K562 (cell line): ENCODE measurements at regions not wholly inside any gene's neighbourhood (a gene's known extent, or its start where the extent isn't known, plus 50 kb on each side); places are given as distances from the start of the nearest gene placed in this dataset.

Experiments used
- ATAC-seq: fragments of 200-7000 bp; cut with Tn5 transposase; 3 replicates; pipeline ENCODE4 v1.9.1; 2020; ENCODE audit warnings: moderate library complexity
- BruUV-seq: library from RNA; stranded (reverse); fragments of 400-500 nt; replicated peaks from 2 replicates; lab custom pipeline; 2021; lab: Mats Ljungman, UMichigan
- CTCF ChIA-PET: fragments of 300-600 bp; formaldehyde crosslinking; extraction: SDS; loops from one replicate; lab custom pipeline; 2021; ENCODE audit warnings: low intra/inter-chr PET ratio; lab: Yijun Ruan, JAX
- POLR2A ChIA-PET: fragments of 300-600, 350-650 bp; sonication (Branson Sonifier 250); formaldehyde crosslinking; extraction: SDS; loops from one replicate; lab custom pipeline; 2021; ENCODE audit warnings: antibody characterized with exemption, inconsistent platforms; lab: Yijun Ruan, JAX
- DNase-seq, 4 experiments: peaks; one replicate each; pipeline versions ENCODE4 v3.0.0 to v3.0.0-alpha.2; 2011 to 2018; ENCODE audit warnings: low spot score in 3 of 4, mixed read lengths in 3 of 4; ENCODE audit errors: extremely low read depth in 1 of 4
- FAIRE-seq: peaks from 2 replicates; lab custom pipeline; 2011; peaks lifted over from hg19 to GRCh38; lab: Jason Lieb, UNC
- H2AFZ ChIP-seq: 2 replicates; pipeline ENCODE4 v1.6.0; 2011; ENCODE audit warnings: low read depth, low read length, control low read depth, inconsistent platforms
- H3K27ac ChIP-seq: fragments of 200-600 bp; 3 replicates; pipeline ENCODE4 v1.8.0; 2011; ENCODE audit warnings: low read depth, mild to moderate bottlenecking, control low read depth, inconsistent platforms, low read length, moderate library complexity, mixed read lengths; ENCODE audit errors: extremely low read depth
- H3K27me3 ChIP-seq, 2 experiments: fragments of 300-600 bp in 1 of 2; 2 replicates in 1 of 2; 3 replicates in 1 of 2; pipeline versions ENCODE4 v1.6.0 to v1.8.0; 2011; ENCODE audit warnings: inconsistent platforms in 2 of 2, low read length in 2 of 2, mild to moderate bottlenecking in 1 of 2, mixed read lengths in 1 of 2, moderate library complexity in 1 of 2; ENCODE audit not compliant: control insufficient read depth in 2 of 2, insufficient read depth in 2 of 2
- H3K36me3 ChIP-seq: fragments of 300-600 bp; 3 replicates; pipeline ENCODE4 v1.8.0; 2011; ENCODE audit warnings: mild to moderate bottlenecking, low read length, inconsistent platforms; ENCODE audit not compliant: control insufficient read depth, insufficient read depth
- H3K4me1 ChIP-seq, 2 experiments: fragments of 200-600 bp in 1 of 2; replicated peaks in 1 of 2; 2 replicates in 1 of 2; 3 replicates in 1 of 2; pipeline versions ENCODE4 v1.5.1 to v1.8.0; 2011; ENCODE audit warnings: inconsistent platforms in 2 of 2, low read length in 2 of 2, mild to moderate bottlenecking in 1 of 2, mixed read lengths in 1 of 2, moderate library complexity in 1 of 2; ENCODE audit not compliant: control insufficient read depth in 2 of 2, insufficient read depth in 2 of 2
- H3K4me2 ChIP-seq: 2 replicates; pipeline ENCODE4 v1.6.1; 2011; ENCODE audit warnings: low read length, control low read depth, inconsistent platforms, mixed read lengths; ENCODE audit not compliant: insufficient read depth
- H3K4me3 ChIP-seq: fragments of 200-600 bp; sonication (generic), shearing (Covaris generic); 2 replicates; pipeline ENCODE4 v1.5.1; 2016; ENCODE audit warnings: control low read depth, inconsistent platforms
- H3K79me2 ChIP-seq: fragments of 200-600 bp; 3 replicates; pipeline ENCODE4 v1.8.0; 2011; ENCODE audit warnings: low read length, inconsistent platforms; ENCODE audit not compliant: control insufficient read depth, insufficient read depth
- H3K9ac ChIP-seq, 2 experiments: 2 replicates each; pipeline versions ENCODE4 v1.6.0 to v1.6.1; 2011; ENCODE audit warnings: low read depth in 2 of 2, low read length in 2 of 2, control low read depth in 1 of 2, inconsistent platforms in 1 of 2, mild to moderate bottlenecking in 1 of 2, mixed read lengths in 1 of 2; ENCODE audit not compliant: insufficient read depth in 1 of 2
- H3K9me1 ChIP-seq: one replicate; pipeline ENCODE4 v1.6.0; 2011; ENCODE audit warnings: inconsistent platforms, mild to moderate bottlenecking, low read length, moderate library complexity; ENCODE audit not compliant: control insufficient read depth, insufficient read depth
- H3K9me3 ChIP-seq: replicated peaks from 2 replicates; pipeline ENCODE4 v1.5.1; 2011; ENCODE audit warnings: low read depth, low read length, inconsistent platforms; ENCODE audit not compliant: control insufficient read depth, insufficient read depth
- H4K20me1 ChIP-seq: replicated peaks from 2 replicates; pipeline ENCODE4 v1.6.1; 2011; ENCODE audit warnings: low read length, inconsistent platforms, mixed read lengths; ENCODE audit not compliant: control insufficient read depth, insufficient read depth
- BRD4 ChIP-seq: fragments of 200-600 bp; sonication (generic); IDR thresholded peaks from 2 replicates; pipeline ENCODE4 v1.6.1; 2017; ENCODE audit warnings: inconsistent platforms
- DIDO1 ChIP-seq: fragments of 450-650 bp; IDR thresholded peaks from 2 replicates; pipeline ENCODE4 v1.6.1; 2016; ENCODE audit warnings: low read depth, missing biosample characterization, missing genetic modification characterization
- FOXJ3 ChIP-seq: sonication (generic); formaldehyde crosslinking; IDR thresholded peaks from 2 replicates; pipeline ENCODE4 v1.4.0; 2020; ENCODE audit warnings: mild to moderate bottlenecking, missing genetic modification reagents
- GATAD2B ChIP-seq: fragments of 450-650 bp; IDR thresholded peaks from 2 replicates; pipeline ENCODE4 v1.6.1; 2017; ENCODE audit warnings: mild to moderate bottlenecking, borderline replicate concordance
- HMG20B ChIP-seq: fragments of 250-450 bp; sonication (Bioruptor Pico); IDR thresholded peaks from 2 replicates; pipeline ENCODE4 v1.5.0; 2021; ENCODE audit warnings: mild to moderate bottlenecking
- L3MBTL2 ChIP-seq: fragments of 450-650 bp; IDR thresholded peaks from 2 replicates; pipeline ENCODE4 v1.6.1; 2016; ENCODE audit warnings: mild to moderate bottlenecking, moderate library complexity
- MAFF ChIP-seq: IDR thresholded peaks from 2 replicates; pipeline ENCODE4 v1.6.1; 2012; ENCODE audit warnings: low read length, improper control_type of control experiment
- MED1 ChIP-seq: sonication (generic); formaldehyde crosslinking; IDR thresholded peaks from 2 replicates; pipeline ENCODE4 v1.8.1; 2023; ENCODE audit warnings: missing genetic modification reagents, borderline replicate concordance
- MIER1 ChIP-seq: fragments of 450-650 bp; IDR thresholded peaks from 2 replicates; pipeline ENCODE4 v1.6.1; 2016; ENCODE audit warnings: antibody characterized with exemption, mild to moderate bottlenecking, low read depth
- MYBL2 ChIP-seq, 2 experiments: fragments of 450-650 bp in 1 of 2; sonication (generic) in 1 of 2; formaldehyde crosslinking in 1 of 2; IDR thresholded peaks; 2 replicates each; pipeline versions ENCODE4 v1.6.1 to v1.8.1; 2017 to 2022; ENCODE audit warnings: borderline replicate concordance in 1 of 2, inconsistent platforms in 1 of 2, low read depth in 1 of 2, mild to moderate bottlenecking in 1 of 2, missing genetic modification reagents in 1 of 2, moderate library complexity in 1 of 2
- NR2C1 ChIP-seq, 2 experiments: fragments of 450-650 bp; IDR thresholded peaks; 2 replicates each; pipeline ENCODE4 v1.6.1; 2017; ENCODE audit warnings: mild to moderate bottlenecking in 2 of 2, antibody characterized with exemption in 1 of 2, inconsistent platforms in 1 of 2, missing compliant biosample characterization in 1 of 2, missing genetic modification characterization in 1 of 2
- POU5F1 ChIP-seq: fragments of 150-350 bp; IDR thresholded peaks from 2 replicates; pipeline ENCODE4 v1.6.1; 2014; ENCODE audit warnings: borderline replicate concordance, low read length, low read depth, mild to moderate bottlenecking; ENCODE audit not compliant: partially characterized antibody
- U2AF2 ChIP-seq: fragments of 200-400 bp; formaldehyde crosslinking; optimal IDR thresholded peaks from 2 replicates; pipeline ENCODE3; 2017; ENCODE audit warnings: low read depth, mild to moderate bottlenecking, low read length
- XRCC3 ChIP-seq: fragments of 450-650 bp; IDR thresholded peaks from 2 replicates; pipeline ENCODE4 v1.6.1; 2017; ENCODE audit warnings: mild to moderate bottlenecking, moderate library complexity
- ZNF12 ChIP-seq: sonication (generic); formaldehyde crosslinking; IDR thresholded peaks from 2 replicates; pipeline ENCODE4 v1.4.0; 2020; ENCODE audit warnings: mild to moderate bottlenecking, missing genetic modification reagents
- ZZZ3 ChIP-seq: fragments of 450-650 bp; IDR thresholded peaks from 2 replicates; pipeline ENCODE4 v1.6.1; 2016; ENCODE audit warnings: antibody characterized with exemption, mild to moderate bottlenecking, moderate library complexity
- in situ Hi-C: fragments of 300-500 bp; cut with MboI; formaldehyde crosslinking; loops from 4 replicates; pipeline ENCODE4 v1.15.0; 2018; ENCODE audit warnings: inconsistent platforms, mixed read lengths
- intact Hi-C: fragments of 100-400 bp; cut with micrococcal nuclease; formaldehyde crosslinking; loops from 2 replicates; pipeline ENCODE4 v1.14.2; 2022
- TF ChIP-seq, protein P1 (sequence below): fragments of 450-650 bp; formaldehyde crosslinking; IDR thresholded peaks from 2 replicates; pipeline ENCODE4 v1.4.0; 2020; ENCODE audit warnings: mild to moderate bottlenecking, moderate library complexity

DNA sequence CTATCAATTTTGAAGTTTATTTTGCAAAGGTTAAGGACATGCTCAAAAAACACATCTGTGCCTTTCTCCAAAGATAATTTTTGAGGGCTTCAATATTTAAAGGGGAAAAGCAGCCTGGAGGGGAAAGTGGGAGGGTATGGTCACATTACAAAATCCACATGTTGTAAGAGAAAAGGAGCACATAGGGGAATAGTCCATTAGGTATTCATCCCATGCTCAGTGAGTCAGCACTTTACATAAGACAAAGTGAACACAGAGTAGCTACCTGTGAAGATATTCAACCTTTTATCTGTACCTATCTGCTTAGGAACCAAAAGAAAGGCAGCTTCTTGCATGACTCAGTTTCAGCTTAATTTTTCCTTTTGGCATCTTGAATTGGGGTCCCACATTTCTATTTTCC, 932.0 kb downstream of the SLITRK6 start:
- FAIRE-seq (no peak), DNase-seq (no peak), ATAC-seq (no peak)
- H3K36me3 ChIP-seq: no peaks in the 10 kb centered on the region
- no peaks in the 10 kb centered on the region for H3K9me1 ChIP-seq
- no peaks in the 10 kb centered on the region for H3K79me2 ChIP-seq
- POLR2A ChIA-PET: no interaction called here
- no peaks in the 10 kb centered on the region for H4K20me1 ChIP-seq
- intact Hi-C loops (no loop called here), in situ Hi-C loops (no loop called here)
- CTCF ChIA-PET: no interaction called here
- no peak overlapping the region for H3K4me3 ChIP-seq
- H3K4me2 ChIP-seq: no peak overlapping the region
- no peaks in the 10 kb centered on the region for H3K9me3 ChIP-seq
- no peaks in the 10 kb centered on the region for H3K27me3 ChIP-seq
- no peak overlapping the region for H3K27ac ChIP-seq
- no peak for TF ChIP-seq MAFF
- no peak for TF ChIP-seq POU5F1
- no peak for TF ChIP-seq NR2C1 (IDR thresholded peaks at IDR 0.05)
- no peak for TF ChIP-seq NR2C1 (tag; IDR thresholded peaks at IDR 0.05)
- TF ChIP-seq, protein P1, sequence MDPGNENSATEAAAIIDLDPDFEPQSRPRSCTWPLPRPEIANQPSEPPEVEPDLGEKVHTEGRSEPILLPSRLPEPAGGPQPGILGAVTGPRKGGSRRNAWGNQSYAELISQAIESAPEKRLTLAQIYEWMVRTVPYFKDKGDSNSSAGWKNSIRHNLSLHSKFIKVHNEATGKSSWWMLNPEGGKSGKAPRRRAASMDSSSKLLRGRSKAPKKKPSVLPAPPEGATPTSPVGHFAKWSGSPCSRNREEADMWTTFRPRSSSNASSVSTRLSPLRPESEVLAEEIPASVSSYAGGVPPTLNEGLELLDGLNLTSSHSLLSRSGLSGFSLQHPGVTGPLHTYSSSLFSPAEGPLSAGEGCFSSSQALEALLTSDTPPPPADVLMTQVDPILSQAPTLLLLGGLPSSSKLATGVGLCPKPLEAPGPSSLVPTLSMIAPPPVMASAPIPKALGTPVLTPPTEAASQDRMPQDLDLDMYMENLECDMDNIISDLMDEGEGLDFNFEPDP (CRISPR knock-in tag): no peak
- no peak for TF ChIP-seq GATAD2B
- no peak for TF ChIP-seq BRD4
- no peak for TF ChIP-seq MIER1
- no peak for TF ChIP-seq HMG20B
- TF ChIP-seq L3MBTL2: no peak
- TF ChIP-seq MYBL2 (IDR thresholded peaks at IDR 0.05; ENCODE audit: low read depth): no peak
- no peak for TF ChIP-seq MYBL2 (CRISPR knock-in tag; IDR thresholded peaks at IDR 0.05; ENCODE audit: borderline replicate concordance)
- no peak for TF ChIP-seq ZZZ3
- no peak for TF ChIP-seq U2AF2
- TF ChIP-seq XRCC3: no peak
- TF ChIP-seq MED1 (CRISPR knock-in tag): no peak
- no peak for TF ChIP-seq ZNF12 (CRISPR knock-in tag)
- TF ChIP-seq DIDO1 (tag): no peak
- no peak for TF ChIP-seq FOXJ3 (CRISPR knock-in tag)
- no TSS peak for BruUV-seq
- no peaks in the 10 kb centered on the region for H3K4me1 ChIP-seq
- no peak overlapping the region for H2AFZ ChIP-seq
- no peak overlapping the region for H3K9ac ChIP-seq
